Sigmoid colon (tissue), 4 donors: ENCODE measurements at regions not wholly inside any gene's neighbourhood (a gene's known extent, or its start where the extent isn't known, plus 50 kb on each side); places are given as distances from the start of the nearest gene placed in this dataset.

Experiments
- CTCF ChIP-seq, 4 experiments: fragments of 450-650 bp in 3 of 4; fragments of 200-600 bp in 1 of 4; IDR thresholded peaks; one replicate each; pipeline ENCODE4 v1.5.1; 2016 to 2019; ENCODE audit warnings: antibody characterized with exemption in 4 of 4, mild to moderate bottlenecking in 3 of 4, moderate library complexity in 2 of 4
- EP300 ChIP-seq, 4 donors: sonication (generic); formaldehyde crosslinking; IDR thresholded peaks; one replicate each; pipeline ENCODE4 v1.6.1; 2017; ENCODE audit warnings: antibody characterized with exemption in 4 of 4
- POLR2A ChIP-seq, 2 donors: fragments of 450-650 bp; IDR thresholded peaks; one replicate each; pipeline ENCODE4 v1.6.1; 2016; ENCODE audit warnings: antibody characterized with exemption in 2 of 2, mild to moderate bottlenecking in 2 of 2, moderate library complexity in 2 of 2
- POLR2AphosphoS5 ChIP-seq, 4 donors: sonication (generic); formaldehyde crosslinking; IDR thresholded peaks; one replicate each; pipeline ENCODE4 v1.6.1; 2017; ENCODE audit warnings: antibody characterized with exemption in 4 of 4

- TF ChIP-seq POLR2A (IDR thresholded peaks at IDR 0.05) (no peak), CTCF (IDR thresholded peaks at IDR 0.05) (no peak), EP300 (IDR thresholded peaks at IDR 0.05) (no peak), POLR2AphosphoS5 (IDR thresholded peaks at IDR 0.05) (no peak)
Observed at GRCh38 chr1:94684690-94685250, 135.4 kb upstream of the SLC44A3 start.
